ENCODE measurements at regions not wholly inside any gene's neighbourhood (a gene's known extent, or its start where the extent isn't known, plus 50 kb on each side); places are given as distances from the start of the nearest gene placed in this dataset.

GRCh38 chr10:78890506-78890905 lies 178.3 kb upstream of the ZMIZ1 start:
- no peak for TF ChIP-seq CTCF (conservative IDR thresholded peaks at IDR 0.05)
- TF ChIP-seq EZH2 (IDR thresholded peaks at IDR 0.05; ENCODE audit: low read depth): no peak

Measured in PC-9 (cell line).